ENCODE measurements at regions not wholly inside any gene's neighbourhood (a gene's known extent, or its start where the extent isn't known, plus 50 kb on each side); places are given as distances from the start of the nearest gene placed in this dataset.

DNA sequence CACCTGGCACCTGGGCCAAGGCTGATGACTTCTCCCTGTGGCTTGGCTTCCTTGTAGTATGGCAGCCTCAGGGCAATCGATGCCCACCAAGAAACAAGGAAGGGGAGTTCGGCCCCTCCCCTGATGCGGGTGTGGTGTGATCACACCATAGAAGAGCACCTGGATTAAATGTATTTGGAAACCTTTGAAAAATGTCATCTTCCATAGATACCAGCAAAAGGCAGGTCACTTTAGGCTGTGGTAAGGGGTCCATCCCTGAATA, 198.2 kb downstream of the CYP26B1 start:
- in situ Hi-C loops (cut with MboI): no loop called here
- H3K9me3 ChIP-seq (replicated peaks; ENCODE audit: control insufficient read depth, insufficient read depth, low read length): no peaks in the 10 kb centered on the region
- TF ChIP-seq, protein P1, sequence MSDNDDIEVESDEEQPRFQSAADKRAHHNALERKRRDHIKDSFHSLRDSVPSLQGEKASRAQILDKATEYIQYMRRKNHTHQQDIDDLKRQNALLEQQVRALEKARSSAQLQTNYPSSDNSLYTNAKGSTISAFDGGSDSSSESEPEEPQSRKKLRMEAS (IDR thresholded peaks at IDR 0.05; ENCODE audit: low read depth, low read length): no peak
- TF ChIP-seq NR2F1 (conservative IDR thresholded peaks at IDR 0.05) (no peak), ZSCAN29 (IDR thresholded peaks at IDR 0.05) (no peak), ZNF217 (IDR thresholded peaks at IDR 0.05) (no peak), NR2C2 (IDR thresholded peaks at IDR 0.05; ENCODE audit: borderline replicate concordance, control insufficient read depth, insufficient read length, low read depth) (no peak), SREBF2 (IDR thresholded peaks at IDR 0.05; ENCODE audit: low read length) (no peak), MXI1 (IDR thresholded peaks at IDR 0.05; ENCODE audit: low read depth, low read length) (no peak), HCFC1 (IDR thresholded peaks at IDR 0.05; ENCODE audit: low read length) (no peak), WRNIP1 (IDR thresholded peaks at IDR 0.05; ENCODE audit: borderline replicate concordance, low read depth, low read length) (no peak), KDM1A (IDR thresholded peaks at IDR 0.05; ENCODE audit: borderline replicate concordance) (no peak), MYB (IDR thresholded peaks at IDR 0.05; ENCODE audit: borderline replicate concordance, low read depth, low read length) (no peak), TARDBP (IDR thresholded peaks at IDR 0.05; ENCODE audit: borderline replicate concordance) (no peak)
- FAIRE-seq (no peak), DNase-seq (ENCODE audit: low read depth, low spot score) (no peak), ATAC-seq (no peak)
- no peaks in the 10 kb centered on the region for H3K36me3 ChIP-seq (ENCODE audit: control insufficient read depth in 2 of 2, insufficient read depth in 2 of 2, low read length in 1 of 2)
- H3K27ac ChIP-seq (ENCODE audit: control insufficient read depth, insufficient read depth): no peak overlapping the region
- no peak overlapping the region for H2AFZ ChIP-seq (ENCODE audit: control insufficient read depth, low read depth, low read length)
- BruUV-seq (replicated peaks): no TSS peak
- H3K27me3 ChIP-seq (replicated peaks in 1 of 2; ENCODE audit: control insufficient read depth in 2 of 2, insufficient read depth in 2 of 2, low read length in 1 of 2): no peaks in the 10 kb centered on the region; a peak in 1 of 4 replicates
- WGBS (ENCODE audit: insufficient coverage, insufficient replicate concordance, low lambda C conversion rate, missing lambda C conversion rate): 0% methylated on average over 3 of the region's 3 CpGs
- ChIA-PET POLR2A (no interaction called here), RAD21 (ENCODE audit: unreplicated experiment) (no interaction called here), CTCF (no interaction called here), SMC1A (ENCODE audit: uncharacterized antibody, unreplicated experiment) (no interaction called here)
- no peaks in the 10 kb centered on the region for H3K4me1 ChIP-seq (ENCODE audit: control insufficient read depth, insufficient read depth, low read length)
- no peak overlapping the region for H3K4me3 ChIP-seq
- intact Hi-C loops (cut with micrococcal nuclease; ENCODE audit: unreplicated experiment): no loop called here
- no peak overlapping the region for H3K4me2 ChIP-seq (ENCODE audit: control insufficient read depth, insufficient read depth)
- H3K9ac ChIP-seq (ENCODE audit: control insufficient read depth, insufficient read depth, low read length): no peak overlapping the region
- H3K79me2 ChIP-seq (ENCODE audit: control insufficient read depth, insufficient read depth, low read length): no peaks in the 10 kb centered on the region
- H4K20me1 ChIP-seq (ENCODE audit: control insufficient read depth, insufficient read depth): no peaks in the 10 kb centered on the region

Measured in GM12878 (cell line).